Hematopoietic multipotent progenitor cell treated with erythropoietin and hydrocortisone succinate and interleukin-3 and kit ligand, for 4 days (in vitro differentiated cells): ENCODE measurements at regions not wholly inside any gene's neighbourhood (a gene's known extent, or its start where the extent isn't known, plus 50 kb on each side); places are given as distances from the start of the nearest gene placed in this dataset.

Source experiments
- DNase-seq: peaks from one replicate; pipeline ENCODE4 v3.0.0-alpha.2; 2015

DNA sequence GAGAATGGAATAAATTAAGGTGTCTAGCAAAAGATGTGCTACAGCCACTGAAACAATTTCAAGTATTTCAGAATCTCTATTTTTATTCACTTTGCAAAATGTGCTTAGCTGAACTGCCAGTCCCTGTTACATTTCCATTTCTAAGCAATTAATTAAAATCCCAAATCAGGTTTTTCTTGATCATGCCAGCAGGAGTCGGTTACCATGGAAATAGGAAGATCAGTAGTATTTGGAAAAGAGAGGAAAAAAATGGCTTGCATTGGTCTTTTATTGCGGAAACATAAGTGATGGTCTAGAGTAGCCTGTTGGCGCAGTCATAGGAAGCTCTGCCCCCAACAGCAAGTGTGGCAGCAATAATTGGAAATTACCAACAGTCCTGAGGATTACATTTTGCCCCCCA lies 867.1 kb downstream of the GATA3 start:
- no peak for DNase-seq

DNA sequence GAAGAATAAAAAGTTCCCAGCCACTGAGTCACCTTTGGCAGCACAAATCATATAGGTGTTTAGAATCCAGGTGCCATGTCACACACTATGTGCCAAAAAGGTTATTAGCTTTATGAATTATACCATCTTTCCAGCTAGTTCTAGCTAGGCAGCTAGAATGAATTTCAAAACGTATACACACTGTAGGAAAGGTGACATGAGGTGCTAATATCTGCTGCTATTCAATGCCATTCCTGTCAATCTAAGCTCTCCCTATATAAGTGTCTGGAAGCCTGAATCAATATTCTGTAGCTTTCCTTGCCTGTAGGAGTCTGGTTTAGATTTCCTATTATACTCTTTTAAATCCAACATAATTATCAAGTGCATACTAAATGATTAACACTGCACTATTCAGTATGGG lies 868.6 kb downstream of the GATA3 start:
- DNase-seq, result no peak

DNA sequence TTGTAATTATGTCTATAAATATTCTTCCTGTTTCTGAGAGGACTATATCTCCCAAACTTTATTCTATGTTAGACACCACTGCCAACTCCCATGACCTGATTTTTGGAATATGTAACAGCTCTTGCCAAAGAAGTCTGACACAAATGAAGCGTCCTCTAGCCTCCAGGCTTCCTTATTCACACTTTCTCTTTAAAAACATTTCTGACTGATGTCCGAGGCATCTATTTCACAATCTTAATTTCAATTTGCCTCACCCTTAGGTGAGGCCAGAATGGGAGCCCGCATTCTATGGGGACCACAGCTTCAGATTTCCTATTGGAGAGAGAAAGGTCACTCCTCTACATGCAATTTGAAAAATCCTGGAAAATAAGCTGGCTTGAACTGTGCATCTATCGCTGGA lies 873.2 kb downstream of the GATA3 start:
- DNase-seq, result no peak

DNA sequence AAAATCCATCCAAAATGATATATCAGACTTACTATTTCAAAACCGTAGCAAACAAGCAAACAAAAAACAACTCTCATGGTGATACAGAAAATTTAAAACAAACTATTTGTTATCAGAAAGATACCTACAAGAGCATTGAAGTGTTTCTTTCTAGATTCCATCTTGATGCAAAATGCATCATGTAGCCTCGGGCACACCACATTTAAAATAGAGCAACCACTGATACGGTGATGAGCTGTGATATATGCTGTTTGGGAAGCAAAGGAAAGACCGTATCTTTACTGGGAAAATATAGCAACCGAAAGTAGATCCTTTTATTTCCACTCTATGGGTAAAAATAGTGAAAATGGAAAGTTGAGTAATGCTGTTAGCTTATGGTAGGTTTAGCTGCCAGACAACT lies 892.0 kb downstream of the GATA3 start:
- no peak for DNase-seq

DNA sequence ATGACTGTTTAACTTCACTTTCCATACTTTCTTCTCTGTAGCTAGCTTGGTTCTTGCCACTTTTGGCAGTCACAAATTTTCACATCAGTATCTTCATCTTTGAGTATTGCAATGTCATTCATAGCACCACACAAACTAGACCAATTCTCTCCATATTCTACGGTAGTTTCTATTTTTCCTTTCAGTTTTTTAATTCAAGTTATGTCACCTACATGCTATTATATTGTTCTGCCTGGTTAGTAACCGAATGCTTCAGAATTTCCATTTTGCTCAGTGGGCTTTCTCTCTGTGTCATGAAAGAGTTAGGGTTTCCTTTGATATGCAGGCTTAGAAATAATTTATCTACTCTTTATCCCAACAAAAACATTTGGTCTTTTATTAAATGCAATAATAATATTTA lies 896.5 kb downstream of the GATA3 start:
- DNase-seq, result no peak

DNA sequence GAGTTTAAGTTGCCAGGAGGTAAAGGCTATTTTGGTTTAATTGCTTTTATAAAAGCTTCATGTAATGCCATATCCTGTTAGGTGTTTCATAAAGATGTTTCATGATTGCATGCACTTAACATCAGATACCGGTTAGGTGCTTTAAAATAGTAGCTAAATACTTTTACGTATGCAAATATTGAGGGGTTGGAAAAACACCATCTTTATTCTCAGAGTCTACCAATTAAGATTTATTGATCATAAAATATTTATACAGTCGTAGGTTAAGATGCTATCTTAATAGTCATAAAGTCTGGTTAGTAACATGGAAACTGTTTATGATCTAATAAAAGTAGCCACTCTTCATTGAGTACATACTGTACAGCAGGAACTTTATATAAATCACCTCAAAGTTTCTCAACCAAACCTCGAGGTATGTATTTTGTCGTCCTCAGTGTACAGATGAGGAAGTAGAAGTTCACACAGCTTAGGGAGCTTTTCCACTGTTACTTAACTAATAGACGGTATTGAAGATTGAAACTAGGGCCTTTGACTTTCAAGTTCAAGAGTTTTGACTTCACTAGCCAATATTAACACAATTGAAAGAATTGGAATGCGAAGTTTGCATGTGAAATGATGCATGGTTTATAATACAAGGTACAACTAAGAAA lies 897.1 kb downstream of the GATA3 start:
- DNase-seq, result peak; percentile 5

DNA sequence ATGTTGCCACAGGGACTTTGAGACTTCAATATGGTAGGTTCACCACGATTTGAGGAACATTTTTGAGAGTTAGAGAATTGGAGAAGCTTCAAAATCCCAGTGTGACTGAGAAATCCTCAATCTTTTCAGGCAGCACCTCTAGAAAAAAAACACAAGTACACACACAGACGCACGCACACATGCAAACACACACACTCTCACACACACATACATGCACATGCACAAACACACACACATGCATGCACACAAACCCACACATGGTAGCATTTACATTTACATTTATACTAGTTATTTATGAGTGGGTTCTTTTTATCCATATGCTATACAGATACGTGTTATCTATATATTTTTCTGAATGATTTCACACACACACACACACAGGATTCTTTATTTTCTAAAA lies 901.9 kb downstream of the GATA3 start:
- DNase-seq, result no peak

DNA sequence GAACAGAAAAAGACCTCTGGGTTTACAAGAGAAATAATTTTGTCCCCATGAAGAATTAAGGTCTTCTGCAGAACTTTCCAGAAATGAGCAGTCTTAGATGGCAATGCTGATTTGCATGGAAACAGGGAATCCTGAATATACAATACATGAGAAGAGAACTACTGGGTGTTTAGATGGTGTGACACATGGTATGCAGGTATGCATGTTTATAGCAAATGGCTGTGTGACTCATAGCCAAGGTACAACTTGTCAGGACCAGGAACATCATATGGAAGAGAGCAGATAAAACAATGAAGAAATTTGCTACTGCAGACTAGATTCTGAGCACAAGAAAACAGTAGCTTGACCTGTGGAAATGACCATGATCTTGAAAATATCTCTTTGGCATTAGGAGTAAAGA lies 907.8 kb downstream of the GATA3 start:
- DNase-seq, result no peak

DNA sequence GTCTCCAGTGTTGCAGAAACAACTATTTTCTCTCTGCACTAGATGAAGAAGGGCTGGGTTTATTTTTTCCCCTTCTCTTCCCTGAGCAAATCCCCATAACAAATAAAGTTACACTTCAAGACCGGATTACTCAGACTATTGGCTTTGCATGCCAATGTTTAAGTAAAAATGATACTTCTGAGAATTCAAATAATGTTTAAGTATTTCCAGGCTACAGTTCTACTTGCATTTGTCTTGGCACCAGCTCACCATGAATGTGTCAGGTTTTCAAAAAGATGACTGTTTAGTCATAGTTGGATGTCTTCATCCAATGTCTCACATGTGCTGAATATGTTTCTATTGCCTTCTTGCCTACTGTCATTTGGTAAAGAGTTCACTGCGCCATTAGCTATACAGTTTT lies 912.6 kb downstream of the GATA3 start:
- DNase-seq, result no peak

DNA sequence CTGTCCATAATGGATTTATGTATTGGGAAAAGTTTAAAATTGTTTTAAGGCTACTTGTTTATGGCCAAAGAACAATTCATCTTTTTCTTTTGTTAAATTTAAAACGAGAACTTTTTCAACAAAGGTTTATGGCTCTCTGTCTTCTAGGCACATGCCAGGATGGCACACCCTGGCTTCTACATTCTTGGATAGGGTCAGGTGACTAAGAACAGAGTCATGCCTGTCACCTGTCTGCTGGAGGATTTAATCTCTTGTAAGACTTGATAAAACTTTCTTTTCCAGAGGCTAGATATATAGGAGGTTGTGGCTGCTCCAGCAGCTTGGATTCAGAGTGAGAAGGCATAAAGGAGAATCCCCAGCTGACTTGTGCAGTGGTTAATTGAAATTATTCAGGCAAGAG lies 915.4 kb downstream of the GATA3 start:
- no peak for DNase-seq

DNA sequence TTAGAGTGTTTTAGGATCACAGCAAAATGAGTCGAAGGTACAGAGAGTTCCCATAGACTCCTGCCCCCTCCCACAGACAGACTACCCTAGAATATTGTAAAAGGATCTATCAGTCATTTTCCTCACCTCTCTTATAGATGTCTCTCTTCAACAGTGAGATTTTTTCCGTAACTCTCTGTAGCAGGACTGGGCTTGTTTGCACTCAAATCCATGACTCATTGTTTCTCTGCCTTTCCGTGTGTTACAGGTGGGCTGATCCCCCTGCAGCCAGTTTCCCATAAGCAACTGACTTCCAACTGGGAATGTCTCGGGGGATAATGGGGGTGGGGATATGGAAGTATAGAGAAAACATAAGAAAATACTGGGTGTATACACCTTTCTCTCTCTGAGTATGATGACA lies 921.0 kb downstream of the GATA3 start:
- DNase-seq, result no peak

DNA sequence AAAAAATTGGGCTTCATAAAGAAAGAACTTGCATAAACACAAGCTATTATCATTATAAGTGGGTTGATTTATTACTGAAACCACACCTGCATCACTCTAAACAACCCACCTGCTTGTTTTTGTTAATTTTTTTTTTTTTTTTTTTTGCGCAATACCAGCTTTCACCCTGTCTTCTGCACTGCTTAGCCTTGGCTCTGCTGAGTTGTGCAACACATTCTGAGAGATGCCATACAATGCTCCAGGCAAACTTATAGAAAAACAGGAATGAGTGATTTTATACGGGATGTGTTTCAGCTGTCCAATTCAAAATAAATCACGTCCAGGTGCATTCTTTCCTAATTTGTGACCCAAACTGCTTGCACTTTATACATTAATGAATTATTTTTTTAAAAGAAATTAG lies 923.6 kb downstream of the GATA3 start:
- DNase-seq, result no peak

DNA sequence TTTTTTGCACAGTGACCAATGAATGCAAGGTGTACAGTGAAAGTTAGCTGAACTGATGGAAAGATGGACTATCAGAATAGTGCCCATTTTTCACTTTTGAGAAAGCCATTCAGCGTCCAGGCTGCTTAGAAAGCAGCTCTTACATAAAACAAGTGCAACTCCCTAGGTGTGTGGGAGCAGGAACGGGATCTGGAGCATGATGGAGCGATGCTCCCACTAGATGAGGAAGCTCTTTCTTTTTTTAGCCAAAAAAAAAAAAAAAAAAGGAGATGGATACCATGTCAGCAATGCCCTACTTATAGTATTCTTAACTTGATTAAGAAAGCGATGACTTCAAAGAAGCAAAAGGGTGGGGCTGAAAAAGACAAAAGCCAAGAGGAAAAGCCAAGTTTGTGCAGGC lies 925.5 kb downstream of the GATA3 start:
- DNase-seq, result no peak

DNA sequence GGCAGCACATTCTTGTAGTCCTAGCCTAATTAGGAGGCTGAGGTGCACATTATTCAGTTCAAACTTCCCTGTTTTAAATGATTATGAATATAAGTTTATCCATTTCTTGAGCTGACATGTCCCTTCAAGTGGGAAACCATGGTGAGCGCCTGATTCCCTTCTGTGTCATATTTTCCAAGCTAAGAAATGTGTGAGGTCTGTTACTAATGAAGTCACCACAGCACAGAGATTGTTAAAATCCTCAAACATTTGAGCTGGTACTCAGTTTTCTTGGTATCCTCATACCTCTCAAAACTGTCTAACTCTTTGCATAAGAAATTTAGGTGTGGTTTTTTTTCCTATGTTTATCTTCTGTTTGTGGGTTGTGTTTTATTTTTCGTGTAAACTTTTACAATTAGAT lies 926.8 kb downstream of the GATA3 start:
- no peak for DNase-seq

DNA sequence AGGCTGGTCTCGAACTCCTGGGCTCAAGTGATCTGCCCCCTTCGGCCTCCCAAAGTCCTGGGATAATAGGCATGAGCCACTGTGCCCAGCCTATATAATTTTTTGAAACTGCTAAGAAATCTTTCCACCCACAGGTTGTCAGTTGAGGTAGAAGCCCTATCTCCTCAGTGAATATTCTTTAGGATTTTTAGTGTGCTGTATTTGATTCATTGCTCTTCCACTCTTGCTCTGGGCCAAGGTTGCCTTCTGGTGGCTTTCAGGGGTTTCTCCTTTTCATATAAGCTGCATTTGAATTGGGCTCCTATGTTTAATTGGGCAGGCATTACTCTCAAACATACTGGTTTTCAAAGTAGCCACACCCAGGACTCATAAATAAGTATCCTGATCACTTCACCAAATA lies 931.2 kb downstream of the GATA3 start:
- no peak for DNase-seq

DNA sequence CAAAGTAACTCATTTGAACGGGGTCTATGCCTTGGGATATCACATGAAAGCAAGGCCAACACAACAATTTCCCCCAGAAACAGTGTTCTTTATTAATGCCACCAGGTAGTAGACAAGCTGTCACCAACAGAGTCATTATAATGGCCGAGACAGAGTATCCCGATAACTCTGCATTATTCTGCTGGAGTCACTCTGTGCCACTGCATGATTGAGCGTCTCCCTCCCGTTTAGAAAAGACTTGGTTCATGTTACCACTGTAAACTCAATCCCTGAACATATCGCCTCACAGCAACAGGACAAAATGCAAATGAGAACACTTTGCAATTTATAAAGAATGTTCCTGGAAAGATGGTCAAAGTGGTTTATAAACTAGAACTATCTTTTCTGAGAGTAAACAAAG lies 932.5 kb downstream of the GATA3 start:
- no peak for DNase-seq

DNA sequence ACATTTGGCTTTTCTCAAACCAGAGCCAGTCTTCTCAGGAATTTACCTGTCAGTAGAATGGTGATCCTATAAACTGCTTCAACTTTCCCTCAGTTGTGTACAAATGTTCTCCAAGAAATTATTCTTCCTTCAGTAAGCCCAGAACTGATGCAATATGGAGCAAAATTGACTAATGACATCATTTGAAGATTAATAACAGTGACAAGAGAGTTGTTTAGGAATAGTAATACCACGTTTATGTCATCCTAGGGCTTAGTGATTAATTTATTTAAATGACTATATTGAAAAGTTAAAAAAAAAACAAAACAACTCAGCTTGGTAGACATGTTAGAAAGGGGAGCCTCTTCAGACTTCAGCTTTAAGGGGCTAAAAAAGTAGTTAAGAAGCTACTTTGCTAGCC lies 933.2 kb downstream of the GATA3 start:
- DNase-seq, result no peak

DNA sequence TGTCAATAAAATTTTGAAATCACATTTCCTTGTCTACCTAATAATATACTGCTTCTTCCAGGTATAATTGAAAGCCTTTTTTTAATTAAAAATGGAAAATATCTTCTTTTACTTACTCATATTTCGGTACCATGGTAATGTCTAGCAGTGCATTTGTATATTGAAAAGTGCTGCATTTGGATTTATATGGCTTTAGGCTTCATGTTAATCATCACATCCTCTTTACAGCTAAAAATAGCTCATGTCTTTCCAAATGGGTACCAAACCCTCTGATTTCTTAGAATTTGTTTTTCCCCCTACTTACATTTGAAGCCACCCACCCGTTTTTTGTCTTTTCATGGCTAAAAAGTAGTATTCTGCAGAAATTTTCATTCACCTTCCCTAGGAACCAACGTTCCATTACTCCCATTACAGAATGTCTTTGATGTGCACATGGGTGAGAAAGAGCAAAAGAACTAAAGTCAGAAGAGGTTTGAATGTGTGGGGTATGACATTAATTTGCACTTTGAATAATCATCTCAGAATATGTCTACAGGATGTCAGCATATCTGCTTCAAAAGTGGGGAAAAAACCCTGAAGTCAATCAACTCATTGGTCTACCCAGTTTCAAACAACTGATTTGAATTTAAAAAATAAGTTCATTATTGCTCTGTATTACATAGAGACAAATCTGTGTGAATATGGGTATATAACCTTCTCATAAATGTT lies 935.9 kb downstream of the GATA3 start:
- DNase-seq, result no peak

DNA sequence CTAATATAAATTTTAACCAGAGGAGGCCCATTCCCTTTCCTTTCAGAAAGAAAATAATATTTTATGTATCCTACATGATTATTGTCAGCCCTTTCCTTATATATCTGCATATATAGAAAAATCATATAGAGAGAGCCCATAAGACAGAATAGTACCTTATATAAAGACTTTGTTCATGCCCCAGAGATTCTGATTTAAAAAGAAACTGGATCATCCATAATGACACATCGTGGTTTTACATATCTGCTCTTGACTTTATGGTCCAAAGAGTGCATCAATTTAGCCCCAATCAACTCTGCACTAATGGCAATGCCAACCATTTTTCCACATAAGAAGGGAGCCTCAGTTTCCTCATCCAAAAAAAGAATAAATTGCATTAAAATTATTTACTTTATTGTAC lies 937.5 kb downstream of the GATA3 start:
- DNase-seq, result no peak

DNA sequence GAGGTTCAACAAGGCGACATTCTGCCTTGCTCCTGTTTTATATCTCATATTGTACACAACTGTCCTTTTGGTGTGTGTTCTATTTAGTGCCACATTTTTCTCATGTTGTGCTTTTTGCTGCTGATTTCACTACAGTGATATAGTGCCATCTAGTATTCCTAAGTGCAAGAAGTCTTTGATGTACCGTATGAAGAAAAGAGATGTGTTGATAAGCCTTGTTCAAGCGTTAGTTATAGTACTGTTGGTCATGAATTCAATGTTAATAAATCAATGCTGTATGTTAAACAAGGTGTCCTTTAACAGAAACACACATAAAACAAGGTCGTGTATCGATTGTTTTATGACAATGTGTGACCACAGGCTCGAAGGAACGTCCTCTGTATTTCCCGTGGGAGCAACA lies 939.4 kb downstream of the GATA3 start:
- no peak for DNase-seq

DNA sequence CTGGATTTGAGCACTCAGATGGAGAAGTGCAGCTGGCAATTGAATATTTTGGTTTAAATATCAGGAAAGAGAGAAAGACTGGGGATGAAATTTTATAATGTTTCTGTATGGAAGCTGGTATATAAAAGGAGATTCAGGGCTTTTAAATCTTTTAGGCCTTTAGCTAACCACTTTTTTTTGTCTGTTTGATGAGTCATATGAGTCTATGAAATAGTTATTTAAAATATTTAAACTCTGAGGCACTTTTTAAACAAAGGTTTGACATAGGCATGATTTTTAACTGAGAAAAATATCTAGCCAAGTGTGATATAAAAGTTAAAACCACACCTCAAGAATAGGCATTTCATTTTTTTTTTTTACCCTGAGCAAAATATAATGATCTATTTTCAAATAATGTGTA lies 944.3 kb downstream of the GATA3 start:
- DNase-seq, result no peak

DNA sequence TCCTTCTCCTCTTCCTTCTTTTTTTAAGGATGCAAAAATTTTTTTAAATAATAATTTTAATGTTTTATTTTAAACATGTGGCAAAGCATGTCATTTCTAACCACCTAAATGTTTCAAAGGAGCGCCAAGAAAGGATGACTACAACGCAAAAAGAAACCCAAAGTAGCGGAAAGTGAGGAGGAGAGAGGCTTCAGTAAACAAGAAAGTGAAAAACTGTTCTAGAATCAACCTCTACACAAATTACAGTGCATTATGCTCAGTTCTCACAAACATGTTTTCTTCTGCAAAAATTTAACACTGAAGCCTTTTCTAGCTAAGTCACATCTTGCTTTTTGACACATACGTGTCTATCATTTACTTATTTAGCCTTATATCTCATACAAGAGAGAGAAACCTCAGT lies 948.6 kb downstream of the GATA3 start:
- DNase-seq, result no peak

DNA sequence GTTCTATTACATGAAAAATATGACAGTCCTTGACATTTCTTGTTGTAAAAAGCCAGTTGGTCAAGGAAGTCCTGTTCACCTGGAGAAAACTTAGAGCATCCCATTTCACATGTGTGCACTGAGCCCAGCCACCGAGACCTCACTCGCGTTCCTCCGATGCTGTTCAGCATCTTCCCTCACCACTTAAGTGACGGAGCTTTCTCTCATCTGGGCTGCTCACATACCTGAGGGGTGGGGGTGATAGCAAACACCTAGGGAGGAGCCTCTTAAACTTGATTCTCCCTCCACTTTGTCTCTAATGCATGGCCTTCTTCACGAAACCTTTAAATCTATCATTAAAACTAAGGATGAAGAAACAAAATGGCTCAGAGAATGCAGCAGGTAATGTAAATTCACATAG lies 950.2 kb downstream of the GATA3 start:
- no peak for DNase-seq

DNA sequence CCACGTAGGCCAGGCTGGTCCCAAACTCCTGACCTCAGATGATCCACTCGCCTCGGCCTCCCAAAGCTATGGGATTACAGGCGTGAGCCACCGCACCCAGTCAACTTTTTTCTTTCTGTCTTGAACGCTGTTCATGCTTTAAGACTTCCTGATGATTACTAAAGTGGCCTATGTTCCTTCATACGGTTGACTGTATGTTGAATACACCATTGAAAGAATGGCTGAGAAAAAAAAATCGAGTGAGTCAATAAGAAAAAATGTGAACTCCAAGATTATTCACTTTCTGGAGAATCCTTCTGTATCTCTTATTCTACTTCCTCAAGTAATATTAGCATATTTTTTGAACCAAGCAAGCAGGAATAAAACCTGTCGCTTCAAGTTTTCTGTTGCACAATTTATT lies 955.0 kb downstream of the GATA3 start:
- no peak for DNase-seq

DNA sequence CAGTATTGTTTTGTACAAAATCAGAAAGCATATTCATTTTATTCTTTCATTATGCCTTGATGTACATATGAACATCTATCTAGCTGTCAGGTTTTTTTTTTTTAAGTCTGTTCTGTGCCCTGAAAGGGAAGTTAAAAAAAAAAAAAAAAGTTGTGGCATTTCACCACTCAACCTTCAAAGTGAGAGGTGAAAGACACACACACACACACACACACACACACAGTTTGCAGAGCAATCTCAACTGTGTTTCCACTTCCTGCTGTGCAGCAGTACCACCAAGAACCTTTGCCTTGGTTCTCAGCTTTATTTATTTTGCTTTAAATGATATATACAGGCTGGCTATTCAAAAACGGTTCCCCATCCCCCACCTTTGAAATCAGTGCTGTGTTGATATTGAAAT lies 955.6 kb downstream of the GATA3 start:
- peak; percentile 60 for DNase-seq
